B cell (primary cell): ENCODE measurements at regions not wholly inside any gene's neighbourhood (a gene's known extent, or its start where the extent isn't known, plus 50 kb on each side); places are given as distances from the start of the nearest gene placed in this dataset.

Source experiments
- CTCF ChIP-seq: fragments of 200-600 bp; IDR thresholded peaks from one replicate; pipeline ENCODE4 v1.8.0; 2022; ENCODE audit warnings: antibody characterized with exemption, mild to moderate bottlenecking
- EZH2 ChIP-seq: IDR thresholded peaks from 2 replicates; pipeline ENCODE4 v1.6.1; 2012; ENCODE audit warnings: borderline replicate concordance, low read depth, mild to moderate bottlenecking, moderate library complexity, low read length; ENCODE audit not compliant: insufficient read depth, poor library complexity, severe bottlenecking

- TF ChIP-seq CTCF (no peak), EZH2 (no peak)
Observed at GRCh38 chr17:72514321-72514861, 393.6 kb downstream of the SOX9 start.
